GM12891 (cell line): ENCODE measurements at regions not wholly inside any gene's neighbourhood (a gene's known extent, or its start where the extent isn't known, plus 50 kb on each side); places are given as distances from the start of the nearest gene placed in this dataset.

Experiments
- DNase-seq: peaks from one replicate; pipeline ENCODE4 v3.0.0; 2011; ENCODE audit warnings: low spot score; ENCODE audit not compliant: insufficient read length
- FAIRE-seq: peaks from 2 replicates; lab custom pipeline; 2011; peaks lifted over from hg19 to GRCh38; lab: Jason Lieb, UNC
- PAX5 ChIP-seq: IDR thresholded peaks from 2 replicates; pipeline ENCODE4 v1.6.1; 2011; ENCODE audit warnings: low read length, moderate library complexity, mild to moderate bottlenecking; ENCODE audit not compliant: insufficient read depth, severe bottlenecking
- POLR2A ChIP-seq: IDR thresholded peaks from 2 replicates; pipeline ENCODE4 v1.6.1; 2011; ENCODE audit warnings: low read depth, low read length, control low read depth
- POLR2AphosphoS5 ChIP-seq: IDR thresholded peaks from 2 replicates; pipeline ENCODE4 v1.6.1; 2011; ENCODE audit warnings: low read depth, low read length, control low read depth
- POU2F2 ChIP-seq: IDR thresholded peaks from 2 replicates; pipeline ENCODE4 v1.6.1; 2011; ENCODE audit warnings: low read depth, mild to moderate bottlenecking, control low read depth, low read length, moderate library complexity
- SPI1 ChIP-seq: IDR thresholded peaks from 2 replicates; pipeline ENCODE4 v1.6.1; 2011; ENCODE audit warnings: low read depth, low read length, control low read depth
- TAF1 ChIP-seq: IDR thresholded peaks from 2 replicates; pipeline ENCODE4 v1.6.1; 2011; ENCODE audit warnings: low read depth, low read length, control low read depth

GRCh38 chr7:13161125-13161524 lies 473.7 kb downstream of the ARL4A start:
- FAIRE-seq (no peak), DNase-seq (no peak)
- TF ChIP-seq SPI1 (no peak), POLR2AphosphoS5 (no peak), TAF1 (no peak), POU2F2 (no peak), PAX5 (no peak), POLR2A (no peak)

GRCh38 chr7:13165854-13166253 lies 478.4 kb downstream of the ARL4A start:
- FAIRE-seq (no peak), DNase-seq (no peak)
- TF ChIP-seq PAX5 = no peak
- no peak for TF ChIP-seq POLR2AphosphoS5
- TF ChIP-seq SPI1 = no peak
- no peak for TF ChIP-seq POLR2A

GRCh38 chr7:13166801-13167200 lies 479.4 kb downstream of the ARL4A start:
- DNase-seq (no peak), FAIRE-seq (no peak)
- no peak for TF ChIP-seq POLR2AphosphoS5
- no peak for TF ChIP-seq PAX5
- no peak for TF ChIP-seq POLR2A
- no peak for TF ChIP-seq POU2F2
- no peak for TF ChIP-seq SPI1
- TF ChIP-seq TAF1 = no peak

DNA sequence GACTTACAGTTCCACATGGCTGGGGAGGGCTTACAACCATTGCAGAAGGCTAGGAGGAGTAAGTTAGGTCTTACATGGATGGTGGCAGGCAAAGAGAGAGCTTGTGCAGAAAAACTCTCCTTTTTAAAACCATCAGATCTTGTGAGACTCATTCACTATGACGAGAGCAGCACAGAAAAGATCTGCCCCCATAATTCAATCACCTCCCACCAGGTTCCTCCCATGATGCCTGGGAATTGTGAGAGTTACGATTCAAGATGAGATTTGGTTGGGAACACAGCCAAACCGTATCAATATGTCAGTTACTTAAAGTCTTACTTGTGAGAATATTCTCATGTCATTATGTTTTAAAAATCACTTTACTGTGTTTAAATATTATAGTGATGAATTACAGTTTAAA lies 481.9 kb downstream of the ARL4A start:
- TF ChIP-seq PAX5 (no peak), POLR2AphosphoS5 (no peak), POLR2A (no peak), POU2F2 (no peak), SPI1 (no peak), TAF1 (no peak)
- FAIRE-seq (no peak), DNase-seq (no peak)

DNA sequence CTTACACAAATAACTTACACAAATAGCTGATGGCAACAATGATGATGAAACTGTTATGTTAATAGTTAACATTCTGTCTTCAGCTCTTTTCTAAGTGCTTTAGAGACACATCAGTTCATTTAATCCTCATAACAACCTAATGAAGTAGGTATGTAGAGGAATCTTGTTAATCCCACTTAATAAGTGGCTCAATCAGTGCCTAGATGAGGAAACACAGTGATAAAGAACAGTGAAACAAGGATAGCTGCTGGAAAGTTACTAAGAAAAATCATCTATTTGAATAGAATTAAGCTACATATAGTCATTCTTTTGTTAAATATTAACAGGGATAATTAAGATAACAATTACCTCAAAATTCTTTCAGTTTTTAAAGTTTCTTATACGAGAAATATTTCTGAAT lies 487.6 kb downstream of the ARL4A start:
- DNase-seq (no peak), FAIRE-seq (no peak)
- no peak for TF ChIP-seq POLR2A
- TF ChIP-seq POU2F2 = no peak
- TF ChIP-seq POLR2AphosphoS5 = no peak
- no peak for TF ChIP-seq PAX5
- no peak for TF ChIP-seq TAF1
- TF ChIP-seq SPI1 = no peak

GRCh38 chr7:13179011-13179582 lies 491.7 kb downstream of the ARL4A start:
- FAIRE-seq (no peak), DNase-seq (no peak)

GRCh38 chr7:13179775-13180523 lies 492.5 kb downstream of the ARL4A start:
- DNase-seq (no peak), FAIRE-seq (no peak)
- no peak for TF ChIP-seq TAF1
- TF ChIP-seq POLR2AphosphoS5 = no peak
- no peak for TF ChIP-seq SPI1
- TF ChIP-seq POLR2A = no peak
- TF ChIP-seq PAX5 = no peak
- TF ChIP-seq POU2F2 = no peak

More at GRCh38 chr7:13179011-13179582, 491.7 kb downstream of the ARL4A start:
- TF ChIP-seq TAF1 (no peak), PAX5 (no peak)

DNA sequence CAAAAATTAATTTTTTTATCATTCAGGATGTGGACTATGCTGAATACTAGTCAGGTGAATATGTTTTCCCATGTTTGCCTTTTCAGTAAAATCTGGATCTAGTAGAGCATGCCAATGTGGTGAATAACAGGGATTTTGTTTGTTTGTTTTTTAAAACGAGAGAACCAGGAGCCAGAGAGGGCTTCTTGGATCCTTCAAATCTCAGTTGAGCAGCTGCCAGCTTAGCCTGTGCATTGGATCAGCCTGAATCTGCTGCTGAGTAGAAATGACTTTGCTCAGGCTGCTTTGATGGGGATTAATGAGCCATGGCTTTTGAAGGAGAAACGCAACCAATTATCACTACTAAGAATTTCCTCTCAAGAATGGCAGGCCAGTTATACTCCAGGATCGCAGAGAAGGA lies 493.8 kb downstream of the ARL4A start:
- FAIRE-seq (no peak), DNase-seq (no peak)
- TF ChIP-seq TAF1 = no peak
- no peak for TF ChIP-seq POLR2AphosphoS5
- TF ChIP-seq PAX5 = no peak
- TF ChIP-seq POU2F2 = no peak
- no peak for TF ChIP-seq POLR2A
- TF ChIP-seq SPI1 = no peak

DNA sequence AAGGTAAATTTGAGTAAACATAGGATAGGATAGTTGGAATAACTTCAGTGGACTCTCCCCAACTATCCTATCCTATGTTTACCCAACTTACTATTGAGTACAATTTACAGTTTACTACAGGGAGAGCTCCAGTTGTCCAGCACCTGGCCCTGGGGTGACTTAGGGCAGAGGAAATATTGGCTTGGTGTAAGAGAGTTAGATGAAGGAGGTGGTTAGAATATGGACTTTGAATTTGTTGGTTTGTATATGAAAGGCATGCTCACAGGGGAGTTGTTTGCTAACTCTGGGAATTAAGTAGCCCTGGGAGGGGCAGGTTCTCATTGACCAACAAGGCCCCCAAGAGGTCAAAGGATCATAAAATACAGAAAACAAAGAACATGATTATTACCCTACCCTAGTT lies 497.7 kb downstream of the ARL4A start:
- TF ChIP-seq SPI1 = no peak
- no peak for TF ChIP-seq POLR2A
- no peak for TF ChIP-seq POLR2AphosphoS5
- TF ChIP-seq PAX5 = no peak
- no peak for TF ChIP-seq TAF1
- no peak for TF ChIP-seq POU2F2
- FAIRE-seq (no peak), DNase-seq (no peak)

GRCh38 chr7:13188236-13188805 lies 500.9 kb downstream of the ARL4A start:
- TF ChIP-seq POLR2AphosphoS5 (no peak), TAF1 (no peak), POU2F2 (no peak), PAX5 (no peak), SPI1 (no peak), POLR2A (no peak)
- FAIRE-seq (no peak), DNase-seq (no peak)
